SU-DHL-6 (cell line): ENCODE measurements at regions not wholly inside any gene's neighbourhood (a gene's known extent, or its start where the extent isn't known, plus 50 kb on each side); places are given as distances from the start of the nearest gene placed in this dataset.

Experiments
- H2AFZ ChIP-seq: fragments of 200-600 bp; sonication (generic); 2 replicates; pipeline ENCODE4 v1.6.1; 2014; ENCODE audit warnings: low read depth, mild to moderate bottlenecking, moderate library complexity, mixed read lengths, antibody characterized with exemption, low read length; ENCODE audit not compliant: severe bottlenecking
- H3F3A ChIP-seq: fragments of 200-600 bp; shearing (Covaris generic); 2 replicates; pipeline ENCODE4 v1.6.0; 2016; ENCODE audit warnings: antibody characterized with exemption, mild to moderate bottlenecking; ENCODE audit not compliant: insufficient read depth
- H3K27ac ChIP-seq: fragments of 200-600 bp; sonication (generic); 2 replicates; pipeline ENCODE4 v1.5.1; 2016; ENCODE audit warnings: low read depth, mild to moderate bottlenecking, low read length, moderate library complexity, mixed read lengths
- H3K27me3 ChIP-seq: fragments of 200-600 bp; sonication (generic), shearing (Covaris generic); 2 replicates; pipeline ENCODE4 v1.6.0; 2014; ENCODE audit warnings: mild to moderate bottlenecking, low read length
- H3K36me3 ChIP-seq: fragments of 200-600 bp; sonication (generic); 2 replicates; pipeline ENCODE4 v1.6.1; 2014; ENCODE audit warnings: mild to moderate bottlenecking, low read length, mixed read lengths
- H3K4me2 ChIP-seq: fragments of 300-600, 200-600 bp; shearing (Covaris generic), sonication (generic); 2 replicates; pipeline ENCODE4 v1.6.0; 2014; ENCODE audit warnings: low read length, low read depth, mild to moderate bottlenecking; ENCODE audit not compliant: poor library complexity, severe bottlenecking
- H3K4me3 ChIP-seq: fragments of 200-600 bp; sonication (generic); 2 replicates; pipeline ENCODE4 v1.5.1; 2014; ENCODE audit warnings: antibody characterized with exemption, low read length, mild to moderate bottlenecking, mixed read lengths; ENCODE audit not compliant: insufficient read depth, poor library complexity, severe bottlenecking
- H3K79me2 ChIP-seq: fragments of 200-600 bp; sonication (generic); 2 replicates; pipeline ENCODE4 v1.6.1; 2014; ENCODE audit warnings: mild to moderate bottlenecking, low read length, moderate library complexity; ENCODE audit not compliant: insufficient read depth
- H3K9ac ChIP-seq: fragments of 200-600 bp; sonication (generic); 2 replicates; pipeline ENCODE4 v1.7.0; 2014; ENCODE audit warnings: mild to moderate bottlenecking, low read length
- H3K9me2 ChIP-seq: fragments of 200-600 bp; sonication (generic); replicated peaks from 2 replicates; pipeline ENCODE4 v1.6.1; 2014; ENCODE audit warnings: low read length; ENCODE audit not compliant: insufficient read depth
- H3K9me3 ChIP-seq: fragments of 200-600 bp; sonication (generic); 2 replicates; pipeline ENCODE4 v1.6.1; 2014; ENCODE audit warnings: low read length, mixed read lengths; ENCODE audit not compliant: insufficient read depth
- H4K20me1 ChIP-seq: fragments of 200-600 bp; sonication (generic); 2 replicates; pipeline ENCODE4 v1.6.1; 2014; ENCODE audit warnings: low read depth, mild to moderate bottlenecking, antibody characterized with exemption, low read length, moderate library complexity, mixed read lengths
- EZH2phosphoT487 ChIP-seq: fragments of 200-600 bp; sonication (generic), shearing (Covaris generic); conservative IDR thresholded peaks from 2 replicates; pipeline ENCODE4 v1.6.1; 2018; ENCODE audit warnings: mild to moderate bottlenecking, antibody characterized with exemption, low read length, moderate library complexity, mixed read lengths
- TF ChIP-seq, protein P1 (sequence below): fragments of 200-600 bp; sonication (generic); IDR thresholded peaks from one replicate; pipeline ENCODE4 v1.5.1; 2017; ENCODE audit warnings: antibody characterized with exemption, mild to moderate bottlenecking, low read length, moderate library complexity; ENCODE audit not compliant: insufficient read depth, poor library complexity, severe bottlenecking

DNA sequence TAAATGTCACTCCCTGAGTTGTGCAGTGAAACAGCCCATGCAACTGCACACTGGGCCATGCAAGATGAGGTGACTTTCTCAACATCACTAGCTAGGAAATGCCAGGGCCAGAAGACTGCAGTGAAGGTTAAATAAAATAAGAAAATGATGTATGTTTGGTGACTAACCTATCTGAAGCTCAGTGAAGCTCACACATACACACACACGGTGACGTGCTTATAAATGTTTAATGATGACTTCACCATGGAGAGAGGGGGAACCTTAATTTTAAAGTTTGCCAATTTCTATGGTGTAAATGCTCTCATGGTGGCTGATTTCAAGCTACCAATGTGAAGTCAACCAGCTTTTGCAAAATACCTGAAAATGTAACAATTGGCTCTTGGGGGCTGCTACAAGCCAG lies 166.4 kb downstream of the MAF start:
- no peaks in the 10 kb centered on the region for H3F3A ChIP-seq
- no peaks in the 10 kb centered on the region for H4K20me1 ChIP-seq
- TF ChIP-seq EZH2phosphoT487: no peak
- TF ChIP-seq, protein P1, sequence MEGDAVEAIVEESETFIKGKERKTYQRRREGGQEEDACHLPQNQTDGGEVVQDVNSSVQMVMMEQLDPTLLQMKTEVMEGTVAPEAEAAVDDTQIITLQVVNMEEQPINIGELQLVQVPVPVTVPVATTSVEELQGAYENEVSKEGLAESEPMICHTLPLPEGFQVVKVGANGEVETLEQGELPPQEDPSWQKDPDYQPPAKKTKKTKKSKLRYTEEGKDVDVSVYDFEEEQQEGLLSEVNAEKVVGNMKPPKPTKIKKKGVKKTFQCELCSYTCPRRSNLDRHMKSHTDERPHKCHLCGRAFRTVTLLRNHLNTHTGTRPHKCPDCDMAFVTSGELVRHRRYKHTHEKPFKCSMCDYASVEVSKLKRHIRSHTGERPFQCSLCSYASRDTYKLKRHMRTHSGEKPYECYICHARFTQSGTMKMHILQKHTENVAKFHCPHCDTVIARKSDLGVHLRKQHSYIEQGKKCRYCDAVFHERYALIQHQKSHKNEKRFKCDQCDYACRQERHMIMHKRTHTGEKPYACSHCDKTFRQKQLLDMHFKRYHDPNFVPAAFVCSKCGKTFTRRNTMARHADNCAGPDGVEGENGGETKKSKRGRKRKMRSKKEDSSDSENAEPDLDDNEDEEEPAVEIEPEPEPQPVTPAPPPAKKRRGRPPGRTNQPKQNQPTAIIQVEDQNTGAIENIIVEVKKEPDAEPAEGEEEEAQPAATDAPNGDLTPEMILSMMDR: no peak
- H2AFZ ChIP-seq: no peak overlapping the region
- H3K4me3 ChIP-seq: no peak overlapping the region
- H3K9me2 ChIP-seq: no peaks in the 10 kb centered on the region
- no peaks in the 10 kb centered on the region for H3K79me2 ChIP-seq
- no peak overlapping the region for H3K4me2 ChIP-seq
- H3K9ac ChIP-seq: no peak overlapping the region
- no peak overlapping the region for H3K27ac ChIP-seq
- no peaks in the 10 kb centered on the region for H3K9me3 ChIP-seq
- no peaks in the 10 kb centered on the region for H3K27me3 ChIP-seq
- no peaks in the 10 kb centered on the region for H3K36me3 ChIP-seq

DNA sequence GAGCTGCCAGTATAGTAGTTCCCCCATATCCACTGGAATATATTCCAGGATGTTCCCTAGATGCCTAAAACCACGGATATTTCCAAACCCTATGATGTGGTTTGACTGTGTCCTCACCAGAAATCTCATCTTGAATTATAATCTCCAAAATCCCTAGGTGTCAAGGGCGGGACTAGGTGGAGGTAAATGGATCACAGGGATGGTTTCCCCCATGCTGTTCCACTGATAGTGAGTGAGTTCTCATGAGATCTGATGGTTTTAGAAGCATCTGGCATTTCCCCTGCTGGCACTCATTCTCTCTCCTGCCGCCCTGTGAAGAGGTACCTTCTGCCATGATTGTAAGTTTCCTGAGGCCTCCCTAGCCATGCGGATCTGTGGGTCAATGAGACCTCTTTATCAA lies 168.6 kb downstream of the MAF start:
- no peak overlapping the region for H3K4me3 ChIP-seq

DNA sequence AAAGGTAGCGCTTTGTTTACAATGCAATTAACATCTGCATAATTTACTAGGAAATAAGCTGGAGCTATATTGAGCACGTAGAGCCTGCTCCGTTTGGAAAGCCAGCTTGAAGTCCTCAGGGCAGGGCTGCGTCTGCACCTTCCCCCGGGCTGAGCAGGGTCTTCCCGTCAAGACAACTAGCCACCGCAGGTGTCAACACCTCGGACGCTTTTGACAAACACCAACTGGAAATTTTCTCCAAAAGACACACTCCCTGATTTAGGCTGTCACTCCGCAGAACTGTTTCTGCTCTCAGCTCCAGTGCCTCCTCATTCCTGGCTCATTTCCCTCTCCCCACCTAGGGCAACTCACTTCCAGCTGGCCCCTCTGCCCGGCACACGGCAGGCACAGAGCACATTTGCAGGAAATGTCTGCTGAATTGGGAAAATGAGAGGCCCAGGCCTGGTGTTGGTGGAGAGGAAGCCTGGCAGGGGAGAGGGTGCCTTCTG lies 170.3 kb downstream of the MAF start:
- Histone ChIP-seq H2AFZ (no peak overlapping the region), H4K20me1 (no peaks in the 10 kb centered on the region), H3K36me3 (no peaks in the 10 kb centered on the region), H3K79me2 (no peaks in the 10 kb centered on the region), H3K27me3 (no peaks in the 10 kb centered on the region), H3K9me3 (no peaks in the 10 kb centered on the region), H3K9me2 (no peaks in the 10 kb centered on the region), H3K27ac (no peak overlapping the region), H3K9ac (no peak overlapping the region), H3K4me3 (no peak overlapping the region), H3F3A (no peaks in the 10 kb centered on the region), H3K4me2 (no peak overlapping the region)
- TF ChIP-seq, protein P1: no peak
- TF ChIP-seq EZH2phosphoT487: no peak

More for the DNA sequence above, 168.6 kb downstream of the MAF start:
- TF ChIP-seq, protein P1: no peak
- no peak for TF ChIP-seq EZH2phosphoT487
- no peaks in the 10 kb centered on the region for H3K27me3 ChIP-seq
- no peak overlapping the region for H3K4me2 ChIP-seq
- no peaks in the 10 kb centered on the region for H4K20me1 ChIP-seq
- H3K27ac ChIP-seq: no peak overlapping the region
- no peak overlapping the region for H2AFZ ChIP-seq
- no peaks in the 10 kb centered on the region for H3K9me3 ChIP-seq
- no peak overlapping the region for H3K9ac ChIP-seq
- no peaks in the 10 kb centered on the region for H3K9me2 ChIP-seq
- H3K36me3 ChIP-seq: no peaks in the 10 kb centered on the region
- no peaks in the 10 kb centered on the region for H3K79me2 ChIP-seq
- no peaks in the 10 kb centered on the region for H3F3A ChIP-seq
